ENCODE measurements at regions not wholly inside any gene's neighbourhood (a gene's known extent, or its start where the extent isn't known, plus 50 kb on each side); places are given as distances from the start of the nearest gene placed in this dataset.
A peak's percentile ranks its signal among the peaks of the same experiment; 100 is the strongest.
"Not testable (repeated sequence)": the region's sequence is repeated elsewhere in the genome, so short reads cannot be mapped to it uniquely, and the experiment has no call there.

- not testable (repeated sequence) for DNase-seq
Measured at GRCh38 chr21:14008006-14008405, 202.7 kb downstream of the LIPI start.

DNA sequence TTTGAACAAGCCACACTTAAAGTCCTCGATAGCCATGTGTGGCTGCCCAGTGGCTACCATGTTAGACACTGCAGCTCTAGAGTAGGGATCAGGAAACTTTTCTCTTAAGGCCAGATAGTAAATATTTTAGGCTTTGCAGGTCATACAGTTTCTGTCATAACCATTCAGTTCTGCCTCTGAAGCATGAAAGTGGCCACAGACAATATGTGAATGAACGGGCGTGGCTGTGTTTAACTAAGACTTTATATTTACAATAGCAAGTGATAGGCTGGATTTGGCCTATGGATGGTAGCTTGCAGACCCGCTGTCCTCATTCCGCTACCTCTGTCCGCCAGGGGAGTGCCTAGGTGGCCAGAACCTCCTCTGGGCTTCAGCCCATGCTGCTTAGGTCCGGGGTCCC, 204.6 kb downstream of the LIPI start:
- not testable (repeated sequence) for DNase-seq

GRCh38 chr21:13986996-13987958, 223.5 kb downstream of the LIPI start:
- not testable (repeated sequence) for DNase-seq

DNA sequence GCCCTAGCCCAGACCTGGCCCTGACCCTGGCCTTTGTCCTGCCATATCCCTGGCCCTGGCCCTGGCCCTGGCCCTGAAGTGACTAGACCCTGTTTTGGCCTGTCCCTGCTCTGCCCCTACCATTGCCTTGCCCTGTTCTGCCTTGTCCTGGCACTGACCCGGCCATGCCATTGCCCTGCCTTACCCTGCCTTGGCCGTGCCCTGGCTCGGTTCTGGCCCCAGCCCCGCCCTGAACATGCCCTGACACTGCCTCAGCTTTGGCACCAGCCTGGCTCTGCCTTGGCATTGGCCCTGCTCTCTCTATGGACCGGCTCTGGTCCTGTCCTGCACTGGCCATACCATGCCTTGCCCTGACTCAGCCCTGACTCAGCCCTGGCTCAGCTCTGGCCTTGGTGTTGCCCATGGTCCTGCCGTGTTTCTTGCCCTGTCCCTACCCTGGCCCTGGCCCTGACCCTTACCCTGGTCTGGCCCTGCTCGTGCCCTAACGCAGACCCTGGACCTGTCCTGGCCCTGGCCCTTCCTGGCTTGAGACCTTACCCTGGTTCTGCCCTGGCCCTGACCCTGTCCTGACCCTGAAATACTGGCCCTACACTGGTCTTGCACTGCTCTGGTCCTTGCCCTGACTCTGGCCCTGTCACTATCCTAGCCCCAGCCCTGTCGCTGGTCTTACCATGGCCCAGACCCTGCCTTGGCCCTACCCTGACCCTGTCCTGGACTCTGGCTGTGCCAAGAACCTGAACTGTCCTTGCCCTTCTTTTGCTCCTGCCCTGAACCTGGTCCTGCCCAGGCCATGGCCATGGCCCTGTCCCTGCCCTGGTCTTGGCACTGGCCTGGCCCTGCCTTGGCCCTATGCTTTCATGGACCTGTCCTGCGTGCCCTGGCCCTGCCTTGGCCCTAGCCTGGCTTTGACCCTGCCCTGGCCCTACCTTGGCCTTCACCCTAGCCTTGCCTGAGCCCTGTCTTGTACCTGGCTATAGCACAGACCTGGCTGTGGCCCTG, 224.6 kb downstream of the LIPI start:
- DNase-seq: not testable (repeated sequence)

- DNase-seq: not testable (repeated sequence)
Measured at GRCh38 chr21:13985137-13985864, 225.5 kb downstream of the LIPI start.

DNA sequence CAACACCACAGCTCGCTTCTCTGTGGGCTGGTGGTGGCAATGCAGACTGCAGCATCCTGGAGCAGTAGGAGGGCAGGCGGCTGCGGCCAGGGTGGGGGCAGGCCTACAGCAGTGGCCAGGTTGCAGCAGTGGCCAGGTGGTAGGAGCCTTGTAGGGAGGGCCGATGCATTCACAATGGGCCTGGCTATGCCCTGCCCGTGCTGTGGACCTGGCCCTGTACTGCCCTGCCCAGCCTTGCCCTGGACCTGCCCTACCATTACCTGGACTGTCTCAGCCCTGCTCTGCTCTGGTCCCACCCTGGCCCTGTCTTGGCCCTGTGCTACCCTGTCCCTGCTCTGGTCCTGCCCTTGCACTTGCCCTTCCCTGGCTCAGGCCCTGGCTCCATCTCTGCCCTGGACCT, 226.0 kb downstream of the LIPI start:
- not testable (repeated sequence) for DNase-seq

- not testable (repeated sequence) for DNase-seq
Measured at GRCh38 chr21:13981176-13982087, 229.3 kb downstream of the LIPI start.

DNA sequence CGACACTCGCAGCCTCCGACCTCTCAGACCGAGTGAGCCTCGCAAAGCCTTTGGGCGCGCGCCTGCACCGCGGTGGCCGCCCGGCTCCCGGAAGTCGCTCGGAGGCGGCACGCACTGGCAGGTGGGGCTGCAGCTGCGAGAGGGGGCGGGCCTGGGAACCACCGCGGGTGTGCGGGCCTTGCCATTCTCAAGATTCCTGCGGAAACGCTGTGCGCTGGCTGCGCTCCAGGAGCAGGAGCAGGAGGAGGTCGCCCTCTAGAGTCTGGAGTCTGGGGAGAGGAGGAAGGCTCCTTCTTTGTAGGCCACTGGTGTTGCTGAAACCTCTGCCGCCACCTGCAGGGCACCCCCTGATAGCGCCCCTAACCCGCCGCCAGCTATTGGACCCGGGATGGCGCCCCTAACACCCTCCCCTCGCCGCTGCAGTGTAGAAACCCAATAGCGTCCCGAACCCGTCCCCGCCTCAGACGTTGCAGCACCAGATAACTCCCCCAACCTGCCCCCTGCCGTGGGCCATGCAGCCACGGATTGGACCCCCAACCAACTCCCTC, 230.6 kb downstream of the LIPI start:
- peak; percentile 5 to 58 for DNase-seq

DNA sequence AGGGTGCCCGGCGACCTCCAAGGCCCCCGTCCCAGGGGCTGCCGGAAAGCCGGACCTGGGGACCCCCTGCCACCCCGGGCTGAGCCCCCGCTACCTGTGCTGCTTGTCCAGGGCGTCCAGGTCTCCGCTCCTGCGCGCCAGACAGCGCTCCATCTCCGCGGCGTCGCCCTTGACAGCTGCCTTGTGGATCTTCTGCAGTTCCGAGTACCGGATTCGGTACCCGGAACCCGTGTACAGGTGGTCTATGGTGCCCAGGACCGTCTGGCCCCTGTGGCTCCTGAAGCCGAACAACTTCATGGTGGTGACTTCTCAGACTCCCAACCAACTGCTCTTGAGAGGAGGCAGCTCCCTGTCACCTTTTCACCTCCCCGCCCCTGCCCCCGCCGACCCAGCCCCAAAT, 231.1 kb downstream of the LIPI start:
- DNase-seq: not testable (repeated sequence)

DNA sequence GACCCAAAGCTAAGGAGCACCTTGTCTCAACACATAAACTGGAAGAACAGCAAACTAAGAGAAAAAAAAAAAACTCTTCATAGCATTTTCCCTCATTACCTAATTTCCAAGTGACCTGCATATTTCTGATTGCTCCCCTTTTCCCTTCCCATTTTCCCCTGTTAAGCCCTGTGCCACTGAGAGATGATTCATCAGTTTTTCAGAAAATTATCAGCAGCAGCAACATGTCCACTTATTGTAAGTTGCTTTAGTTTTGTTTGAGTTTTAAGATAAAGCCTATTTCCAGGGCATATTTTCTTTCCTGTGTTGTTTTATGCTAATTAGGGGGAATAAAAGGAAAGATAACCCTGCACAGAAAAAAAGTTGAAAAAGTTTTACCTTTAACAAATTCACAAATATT, 236.2 kb downstream of the LIPI start:
- not testable (repeated sequence) for DNase-seq

DNA sequence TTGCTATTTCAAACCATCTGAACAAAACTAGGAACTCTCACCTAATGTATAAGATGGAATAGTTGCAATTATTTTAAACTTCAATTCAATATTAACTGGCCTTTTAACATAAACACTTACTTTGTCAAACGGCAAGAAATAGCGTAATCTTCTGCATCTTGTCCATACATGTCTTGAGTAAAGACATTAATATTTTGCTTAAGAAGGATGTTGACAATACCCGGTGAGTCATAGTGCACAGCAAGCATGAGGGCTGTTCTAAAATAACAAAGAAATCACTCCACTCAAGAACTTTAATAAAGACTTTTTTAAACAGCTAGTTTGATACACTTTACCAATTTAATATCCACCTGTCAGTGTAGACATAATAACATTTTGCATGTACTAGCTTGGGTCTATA, 240.9 kb downstream of the LIPI start:
- DNase-seq: not testable (repeated sequence)

GRCh38 chr21:13969002-13969401, 241.8 kb downstream of the LIPI start:
- not testable (repeated sequence) for DNase-seq

DNA sequence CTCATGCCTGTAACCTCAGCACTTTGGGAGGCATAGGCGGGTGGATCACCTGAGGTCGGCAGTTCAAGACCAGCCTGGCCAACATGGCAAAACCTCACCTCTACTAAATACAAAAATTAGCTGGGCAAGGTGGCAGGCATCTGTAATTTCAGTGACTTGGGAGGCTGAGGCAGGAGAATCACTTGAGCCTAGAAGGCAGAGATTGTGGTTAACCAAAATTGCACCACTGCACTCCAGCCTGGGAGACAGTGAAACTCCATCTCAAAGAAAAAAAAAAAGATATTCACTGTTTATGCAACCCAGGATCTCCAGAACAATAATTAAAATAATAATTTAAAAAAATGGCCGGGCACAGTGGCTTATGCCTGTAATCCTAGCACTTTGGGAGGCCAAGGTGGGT, 247.5 kb downstream of the LIPI start:
- DNase-seq: not testable (repeated sequence)

DNA sequence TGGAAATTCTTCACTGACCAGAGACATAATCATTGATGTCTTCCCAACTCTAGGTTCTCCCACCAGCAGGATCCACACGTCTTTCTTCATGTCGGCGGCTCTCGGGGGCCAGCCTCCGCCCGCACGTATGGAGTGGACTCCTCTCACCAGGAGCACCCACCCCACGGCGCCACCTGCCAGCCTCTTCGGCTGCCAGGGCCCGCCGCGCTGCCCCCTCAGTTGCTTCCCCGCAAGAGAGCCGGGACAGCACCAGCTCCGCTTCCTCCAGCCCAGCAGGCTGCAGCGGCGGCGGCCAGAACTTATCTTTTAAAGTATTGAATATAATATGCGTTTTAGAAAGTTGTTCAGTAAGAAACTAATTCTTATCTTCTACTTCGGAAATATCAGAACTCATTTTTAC, 273.5 kb downstream of the LIPI start:
- no peak for DNase-seq

DNA sequence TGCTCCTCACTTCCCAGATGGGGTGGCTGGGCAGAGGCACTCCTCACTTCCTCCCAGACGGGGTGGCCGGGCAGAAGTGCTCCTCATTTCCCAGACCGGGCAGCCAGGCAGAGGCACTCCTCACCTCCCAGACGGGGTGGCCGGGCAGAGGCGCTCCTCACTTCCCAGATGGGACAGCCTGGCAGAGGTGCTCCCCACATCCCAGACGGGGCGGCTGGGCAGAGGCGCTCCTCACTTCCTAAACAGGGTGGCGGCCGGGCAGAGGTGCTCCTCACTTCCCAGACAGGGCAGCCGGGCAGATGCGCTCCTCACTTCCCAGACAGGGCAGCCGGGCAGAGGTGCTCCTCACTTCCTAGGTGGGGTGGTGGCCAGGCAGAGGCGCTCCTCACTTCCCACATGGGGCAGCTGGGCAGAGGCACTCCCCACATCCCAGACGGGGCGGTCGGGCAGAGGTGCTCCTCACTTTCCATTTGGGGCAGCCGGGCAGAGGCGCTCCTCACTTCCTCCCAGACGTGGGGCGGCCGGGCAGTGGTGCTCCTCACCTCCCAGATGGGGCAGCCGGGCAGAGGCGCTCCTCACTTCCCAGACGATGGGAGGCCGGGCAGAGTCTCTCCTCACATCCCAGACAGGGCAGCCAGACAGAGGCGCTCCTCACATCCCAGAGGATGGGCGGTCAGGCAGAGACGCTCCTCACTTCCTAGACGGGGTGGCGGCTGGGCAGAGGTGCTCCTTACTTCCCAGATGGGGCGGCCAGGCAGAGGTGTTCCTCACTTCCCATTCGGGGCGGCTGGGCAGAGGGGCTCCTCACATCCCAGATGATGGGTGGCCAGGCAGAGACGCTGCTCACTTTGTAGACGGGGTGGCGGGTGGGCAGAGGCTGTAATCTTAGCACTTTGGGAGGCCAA, 274.5 kb downstream of the LIPI start:
- DNase-seq: not testable (repeated sequence)

GRCh38 chr21:13935396-13936032, 275.2 kb downstream of the LIPI start:
- DNase-seq: not testable (repeated sequence)

GRCh38 chr21:13934887-13935342, 275.8 kb downstream of the LIPI start:
- not testable (repeated sequence) for DNase-seq

DNA sequence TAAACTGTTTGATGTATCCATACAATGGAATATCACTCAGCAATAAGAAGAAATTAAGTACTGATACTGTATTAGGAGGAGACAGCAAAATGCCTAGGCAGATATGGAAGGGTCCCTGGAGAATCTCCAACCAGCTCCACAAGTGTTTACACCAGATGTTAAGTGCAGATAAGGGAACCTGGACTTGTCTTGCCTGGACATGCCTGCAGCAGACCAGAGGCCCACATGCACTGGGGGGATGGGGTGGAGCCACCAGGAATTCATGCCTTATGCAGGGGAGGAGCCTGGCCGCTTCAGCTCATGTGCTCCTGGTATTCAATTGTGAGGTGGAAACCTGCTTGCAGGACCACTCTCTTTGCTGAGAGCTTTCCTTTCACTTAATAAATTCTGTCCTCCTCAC, 287.6 kb downstream of the LIPI start:
- DNase-seq: not testable (repeated sequence)

DNA sequence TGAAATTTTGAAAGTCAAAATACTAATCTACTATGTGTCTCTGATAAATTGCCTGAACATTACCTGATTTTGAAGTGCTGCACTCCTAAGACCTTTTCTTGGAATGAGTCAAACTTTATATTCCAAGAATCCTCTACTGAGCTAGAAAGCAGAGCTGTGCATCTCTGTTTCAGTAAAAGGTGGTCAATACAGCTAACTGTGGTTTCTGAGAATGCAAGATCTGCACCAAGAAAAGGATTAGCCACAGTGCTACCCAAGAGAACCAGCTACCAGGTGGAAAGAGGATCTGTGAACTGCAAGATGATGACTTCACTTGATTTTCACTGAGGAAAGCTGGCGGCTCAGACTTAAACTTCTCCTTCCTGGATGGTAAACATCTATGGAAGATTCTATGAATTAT, 289.3 kb downstream of the LIPI start:
- not testable (repeated sequence) for DNase-seq
